ENCODE measurements at regions not wholly inside any gene's neighbourhood (a gene's known extent, or its start where the extent isn't known, plus 50 kb on each side); places are given as distances from the start of the nearest gene placed in this dataset.

DNA sequence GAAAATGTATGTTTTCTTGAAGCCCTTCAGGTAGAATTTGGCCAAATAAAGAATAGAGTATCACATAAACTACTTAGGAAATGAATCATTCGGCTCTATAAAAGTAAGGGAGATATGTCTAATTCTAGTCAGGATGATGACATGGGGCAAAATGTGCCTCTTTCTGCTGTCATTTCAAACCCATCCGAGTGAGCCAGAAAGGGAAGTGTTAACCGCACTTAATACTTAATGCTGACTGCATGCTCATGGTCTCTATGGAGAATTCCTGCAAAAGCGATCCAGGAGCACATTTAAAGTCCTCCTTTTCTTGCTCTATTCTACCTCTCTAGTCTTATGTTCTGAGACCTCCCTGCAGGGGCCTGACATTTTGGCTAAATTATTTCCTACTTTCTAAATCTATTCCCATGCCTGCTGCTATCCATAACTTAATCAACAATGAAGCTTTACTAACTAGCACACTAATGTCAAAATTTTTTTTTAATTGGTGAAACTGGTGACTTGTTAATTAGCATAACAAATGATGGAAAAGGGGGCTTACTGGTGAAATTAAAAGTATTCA lies 127.4 kb downstream of the CDC42EP3 start:
- H3K27ac ChIP-seq: no peak overlapping the region
- H3K9me3 ChIP-seq: no peaks in the 10 kb centered on the region
- H3K4me3 ChIP-seq: no peak overlapping the region
- intact Hi-C loops (cut with DNase I): no loop called here
- H3K36me3 ChIP-seq: no peaks in the 10 kb centered on the region
- TF ChIP-seq POLR2A (IDR thresholded peaks at IDR 0.05) (no peak), POLR2AphosphoS5 (IDR thresholded peaks at IDR 0.05) (no peak)
- TF ChIP-seq, protein P1, sequence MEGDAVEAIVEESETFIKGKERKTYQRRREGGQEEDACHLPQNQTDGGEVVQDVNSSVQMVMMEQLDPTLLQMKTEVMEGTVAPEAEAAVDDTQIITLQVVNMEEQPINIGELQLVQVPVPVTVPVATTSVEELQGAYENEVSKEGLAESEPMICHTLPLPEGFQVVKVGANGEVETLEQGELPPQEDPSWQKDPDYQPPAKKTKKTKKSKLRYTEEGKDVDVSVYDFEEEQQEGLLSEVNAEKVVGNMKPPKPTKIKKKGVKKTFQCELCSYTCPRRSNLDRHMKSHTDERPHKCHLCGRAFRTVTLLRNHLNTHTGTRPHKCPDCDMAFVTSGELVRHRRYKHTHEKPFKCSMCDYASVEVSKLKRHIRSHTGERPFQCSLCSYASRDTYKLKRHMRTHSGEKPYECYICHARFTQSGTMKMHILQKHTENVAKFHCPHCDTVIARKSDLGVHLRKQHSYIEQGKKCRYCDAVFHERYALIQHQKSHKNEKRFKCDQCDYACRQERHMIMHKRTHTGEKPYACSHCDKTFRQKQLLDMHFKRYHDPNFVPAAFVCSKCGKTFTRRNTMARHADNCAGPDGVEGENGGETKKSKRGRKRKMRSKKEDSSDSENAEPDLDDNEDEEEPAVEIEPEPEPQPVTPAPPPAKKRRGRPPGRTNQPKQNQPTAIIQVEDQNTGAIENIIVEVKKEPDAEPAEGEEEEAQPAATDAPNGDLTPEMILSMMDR (IDR thresholded peaks at IDR 0.05): no peak
- no peaks in the 10 kb centered on the region for H3K4me1 ChIP-seq (replicated peaks)
- H3K27me3 ChIP-seq (replicated peaks; ENCODE audit: insufficient read depth): no peaks in the 10 kb centered on the region
- 84% methylated on average over 4 of the region's 4 CpGs for WGBS
- DNase-seq (ENCODE audit: low spot score): no peak

DNA sequence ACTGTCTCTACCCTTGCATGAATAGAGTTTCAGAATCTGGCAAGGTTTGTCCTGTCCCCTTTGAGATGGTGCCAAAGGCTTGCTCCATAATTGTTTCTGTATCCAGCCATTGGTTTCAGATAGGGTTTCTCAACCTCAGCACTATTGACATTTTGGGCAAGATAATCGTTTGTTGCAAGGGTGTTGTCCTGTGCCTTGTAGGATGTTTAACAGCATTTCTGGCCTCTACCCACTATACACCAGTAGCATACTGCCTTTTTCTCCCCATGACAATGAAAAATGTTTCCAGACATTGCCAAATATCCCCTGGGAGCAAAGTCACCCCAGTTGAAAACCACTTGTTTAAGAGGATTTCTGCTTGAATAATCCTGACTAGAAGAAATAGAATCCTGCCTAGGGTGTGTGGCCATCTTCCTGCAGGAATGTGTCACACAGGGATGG lies 126.8 kb downstream of the CDC42EP3 start:
- WGBS: 67% methylated on average over 1 of the region's 1 CpG
- DNase-seq (ENCODE audit: low spot score): no peak
- no peaks in the 10 kb centered on the region for H3K9me3 ChIP-seq
- H3K4me1 ChIP-seq (replicated peaks): no peaks in the 10 kb centered on the region
- TF ChIP-seq POLR2A (IDR thresholded peaks at IDR 0.05) (no peak), POLR2AphosphoS5 (IDR thresholded peaks at IDR 0.05) (no peak)
- no peak overlapping the region for H3K4me3 ChIP-seq
- H3K27ac ChIP-seq: no peak overlapping the region
- no peaks in the 10 kb centered on the region for H3K27me3 ChIP-seq (replicated peaks; ENCODE audit: insufficient read depth)
- intact Hi-C loops (cut with DNase I): no loop called here
- no peaks in the 10 kb centered on the region for H3K36me3 ChIP-seq

DNA sequence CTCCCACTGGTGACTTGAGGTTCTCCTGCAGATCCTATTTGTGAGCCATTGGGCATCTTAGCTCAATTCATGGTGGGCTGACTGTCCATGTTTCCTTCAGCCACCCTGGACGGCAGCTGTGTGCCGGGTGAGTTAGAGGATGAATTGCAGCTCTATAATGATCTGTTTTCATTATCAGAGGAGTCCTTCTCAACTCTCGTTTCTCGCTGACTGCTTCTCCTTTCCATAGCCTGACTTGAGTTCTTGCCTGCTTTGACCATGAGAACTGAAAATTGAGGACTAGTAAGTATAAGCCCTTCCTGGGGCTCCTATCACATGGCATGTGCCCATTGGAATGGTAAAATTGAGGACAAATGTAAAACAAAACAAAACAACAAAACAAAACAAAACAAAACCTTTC lies 121.8 kb downstream of the CDC42EP3 start:
- intact Hi-C loops (cut with DNase I): no loop called here
- Histone ChIP-seq H3K27ac (no peak overlapping the region), H3K4me1 (replicated peaks) (no peaks in the 10 kb centered on the region), H3K27me3 (replicated peaks; ENCODE audit: insufficient read depth) (no peaks in the 10 kb centered on the region), H3K9me3 (no peaks in the 10 kb centered on the region), H3K4me3 (no peak overlapping the region), H3K36me3 (no peaks in the 10 kb centered on the region)
- TF ChIP-seq, protein P1 (IDR thresholded peaks at IDR 0.05): no peak
- TF ChIP-seq POLR2A (IDR thresholded peaks at IDR 0.05) (no peak), POLR2AphosphoS5 (IDR thresholded peaks at IDR 0.05) (no peak)
- WGBS: 69% methylated on average over 4 of the region's 4 CpGs
- DNase-seq (ENCODE audit: low spot score): no peak

DNA sequence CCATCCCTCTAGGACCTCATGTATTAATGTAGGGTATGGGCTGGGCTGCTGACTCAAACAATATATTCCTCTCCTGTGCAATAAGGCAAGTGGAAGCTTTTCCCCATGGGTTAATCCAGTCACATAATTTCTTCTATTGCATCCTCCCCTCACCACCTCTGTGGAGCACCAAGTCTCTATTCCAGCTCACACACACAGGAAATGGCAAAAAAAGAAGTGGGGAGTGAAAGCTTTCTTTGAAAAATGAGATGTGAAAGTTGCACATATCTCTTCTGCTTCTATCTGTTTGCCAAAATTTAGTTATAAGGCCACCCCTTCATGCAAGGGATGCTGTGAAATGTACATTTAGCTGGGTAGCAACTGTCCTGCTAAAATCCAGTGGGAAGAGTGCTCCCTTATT lies 121.3 kb downstream of the CDC42EP3 start:
- no peak overlapping the region for H3K4me3 ChIP-seq
- TF ChIP-seq POLR2AphosphoS5 (IDR thresholded peaks at IDR 0.05) (no peak), POLR2A (IDR thresholded peaks at IDR 0.05) (no peak)
- TF ChIP-seq, protein P1 (IDR thresholded peaks at IDR 0.05): no peak
- H3K4me1 ChIP-seq (replicated peaks): no peaks in the 10 kb centered on the region

DNA sequence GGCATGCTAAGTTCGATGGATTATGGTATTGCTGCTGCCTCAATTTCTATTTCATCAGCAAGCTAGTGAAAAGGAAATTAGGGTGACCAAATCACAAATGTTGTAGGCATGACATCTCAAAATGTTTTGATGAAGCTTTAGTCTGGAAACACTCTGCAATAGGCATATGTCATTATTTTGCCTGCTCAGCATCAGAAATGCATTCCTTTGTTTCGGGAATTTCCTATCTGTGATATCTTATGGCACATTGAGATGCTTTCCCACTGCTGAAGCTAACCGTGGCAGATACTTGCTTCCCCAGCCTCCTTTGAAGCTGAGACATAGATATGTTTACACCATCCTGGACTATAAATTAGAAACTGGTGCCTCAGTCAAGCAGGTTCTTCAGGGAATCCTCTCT lies 119.7 kb downstream of the CDC42EP3 start:
- H3K9me3 ChIP-seq: no peaks in the 10 kb centered on the region
- H3K36me3 ChIP-seq: no peaks in the 10 kb centered on the region
- no peaks in the 10 kb centered on the region for H3K27me3 ChIP-seq (replicated peaks; ENCODE audit: insufficient read depth)
- intact Hi-C loops (cut with DNase I): no loop called here
- WGBS: 82% methylated on average over 3 of the region's 3 CpGs
- no peak for TF ChIP-seq POLR2A (IDR thresholded peaks at IDR 0.05)
- no peak for DNase-seq (ENCODE audit: low spot score)
- H3K27ac ChIP-seq: no peak overlapping the region
- no peak overlapping the region for H3K4me3 ChIP-seq
- H3K4me1 ChIP-seq (replicated peaks): no peaks in the 10 kb centered on the region

More for the DNA sequence above, 121.3 kb downstream of the CDC42EP3 start:
- no peak for DNase-seq (ENCODE audit: low spot score)
- intact Hi-C loops (cut with DNase I): no loop called here
- H3K27me3 ChIP-seq (replicated peaks; ENCODE audit: insufficient read depth): no peaks in the 10 kb centered on the region
- no peaks in the 10 kb centered on the region for H3K36me3 ChIP-seq
- H3K9me3 ChIP-seq: no peaks in the 10 kb centered on the region
- no peak overlapping the region for H3K27ac ChIP-seq

DNA sequence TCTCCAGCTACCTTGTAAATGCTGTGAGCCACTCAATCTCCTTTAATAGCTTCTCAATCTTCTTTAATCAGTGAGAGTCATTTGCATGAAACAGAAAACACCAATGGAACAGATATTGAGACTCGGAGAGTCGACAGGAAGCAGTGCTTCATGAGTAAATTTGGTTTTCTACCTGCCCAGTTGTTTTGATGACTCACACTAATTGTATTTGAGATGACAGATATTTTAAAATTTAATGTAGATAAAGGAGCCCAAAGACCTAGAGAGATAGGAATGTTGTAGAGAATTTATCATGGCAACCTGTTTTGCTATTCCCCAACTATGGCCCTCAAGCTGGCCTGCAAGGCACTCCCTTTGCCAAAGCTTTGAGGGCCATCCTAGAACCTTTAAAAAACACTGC lies 119.1 kb downstream of the CDC42EP3 start:
- Histone ChIP-seq H3K4me3 (no peak overlapping the region), H3K4me1 (replicated peaks) (no peaks in the 10 kb centered on the region), H3K9me3 (no peaks in the 10 kb centered on the region), H3K36me3 (no peaks in the 10 kb centered on the region), H3K27me3 (replicated peaks; ENCODE audit: insufficient read depth) (no peaks in the 10 kb centered on the region), H3K27ac (no peak overlapping the region)
- intact Hi-C loops (cut with DNase I): no loop called here
- DNase-seq (ENCODE audit: low spot score): no peak
- no peak for TF ChIP-seq POLR2A (IDR thresholded peaks at IDR 0.05)
- no peak for TF ChIP-seq POLR2AphosphoS5 (IDR thresholded peaks at IDR 0.05)
- TF ChIP-seq, protein P1 (IDR thresholded peaks at IDR 0.05): no peak
- WGBS: 88% methylated on average over 2 of the region's 2 CpGs
